DMS53 treated with DMSO at 0.1 percent for 48 hours (cell line): ENCODE measurements at regions not wholly inside any gene's neighbourhood (a gene's known extent, or its start where the extent isn't known, plus 50 kb on each side); places are given as distances from the start of the nearest gene placed in this dataset.
"Not testable (repeated sequence)": the region's sequence is repeated elsewhere in the genome, so short reads cannot be mapped to it uniquely, and the experiment has no call there.

Source experiments
- DNase-seq: peaks from one replicate; lab custom pipeline; 2025; ENCODE audit not compliant: unreplicated experiment; lab: John Stamatoyannopoulos, UW

DNA sequence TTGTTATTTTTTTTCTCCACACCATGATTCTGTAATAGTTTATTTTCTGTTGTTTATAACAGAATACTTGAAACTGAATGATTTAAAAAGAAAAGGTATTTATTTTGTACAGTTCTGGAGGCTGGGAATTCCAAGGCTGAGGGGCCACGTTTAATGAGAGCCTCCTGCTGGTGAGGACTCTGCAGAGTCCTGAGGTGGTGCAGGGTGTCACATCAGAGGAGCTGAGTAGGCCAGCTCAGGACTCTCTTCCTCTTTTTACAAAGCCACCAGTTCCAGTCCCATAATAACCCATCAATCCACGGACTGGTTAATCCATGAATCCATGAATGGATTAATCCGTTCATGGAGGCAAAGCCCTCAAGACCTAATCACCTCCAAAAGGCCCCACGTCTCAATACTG lies 71.6 kb downstream of the TFAP2A start:
- no peak for DNase-seq

DNA sequence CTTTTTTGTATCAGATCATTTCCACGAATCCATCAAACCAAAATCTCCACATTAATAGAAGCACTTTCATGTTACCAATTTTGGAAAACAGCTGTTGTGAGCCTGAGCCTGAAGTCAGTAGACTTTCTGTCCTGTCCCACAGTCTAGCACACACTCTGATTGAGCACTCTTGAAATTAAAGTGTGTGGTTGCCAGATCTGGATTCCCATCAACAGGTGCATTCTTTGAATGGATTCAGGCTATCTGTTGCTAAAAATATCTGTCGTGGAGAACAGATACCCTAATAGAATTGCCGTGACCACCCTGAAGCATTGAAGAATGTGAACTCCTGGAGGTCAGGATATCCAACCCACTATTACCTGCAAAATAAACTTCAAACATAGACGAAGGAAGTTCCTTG lies 73.3 kb downstream of the TFAP2A start:
- DNase-seq, result no peak

DNA sequence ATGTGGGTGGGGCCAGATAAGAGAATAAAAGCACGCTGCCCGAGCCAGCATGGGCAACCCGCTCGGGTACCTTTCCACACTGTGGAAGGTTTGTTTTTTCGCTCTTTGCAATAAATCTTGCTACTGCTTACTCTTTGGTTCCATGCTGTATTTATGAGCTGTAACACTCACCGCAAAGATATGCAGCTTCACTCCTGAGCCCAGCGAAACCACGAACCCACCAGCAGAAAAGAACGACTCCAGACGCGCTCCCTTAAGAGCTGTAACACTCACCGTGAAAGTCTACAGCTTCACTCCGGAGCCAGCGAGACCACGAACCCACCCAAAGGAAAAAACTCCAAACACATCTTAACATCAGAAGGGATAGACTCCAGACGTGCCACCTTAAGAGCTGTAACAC lies 76.7 kb downstream of the TFAP2A start:
- DNase-seq, result no peak

DNA sequence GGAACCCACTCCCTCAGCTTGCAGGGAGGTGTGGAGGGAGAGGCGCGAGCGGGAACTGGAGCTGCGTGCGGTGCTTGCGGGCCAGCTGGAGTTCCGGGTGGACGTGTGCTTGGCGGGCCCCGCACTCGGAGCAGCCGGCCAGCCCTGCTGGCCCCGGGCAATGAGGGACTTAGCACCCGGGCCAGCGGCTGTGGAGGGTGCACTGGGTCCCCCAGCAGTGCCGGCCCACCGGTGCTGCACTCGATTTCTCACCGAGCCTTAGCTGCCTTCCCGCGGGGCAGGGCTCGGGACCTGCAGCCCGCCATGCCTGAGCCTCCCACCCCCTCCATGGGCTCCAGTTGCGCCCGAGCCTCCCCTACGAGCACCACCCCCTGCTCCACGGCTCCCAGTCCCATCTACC lies 77.5 kb downstream of the TFAP2A start:
- not testable (repeated sequence) for DNase-seq

DNA sequence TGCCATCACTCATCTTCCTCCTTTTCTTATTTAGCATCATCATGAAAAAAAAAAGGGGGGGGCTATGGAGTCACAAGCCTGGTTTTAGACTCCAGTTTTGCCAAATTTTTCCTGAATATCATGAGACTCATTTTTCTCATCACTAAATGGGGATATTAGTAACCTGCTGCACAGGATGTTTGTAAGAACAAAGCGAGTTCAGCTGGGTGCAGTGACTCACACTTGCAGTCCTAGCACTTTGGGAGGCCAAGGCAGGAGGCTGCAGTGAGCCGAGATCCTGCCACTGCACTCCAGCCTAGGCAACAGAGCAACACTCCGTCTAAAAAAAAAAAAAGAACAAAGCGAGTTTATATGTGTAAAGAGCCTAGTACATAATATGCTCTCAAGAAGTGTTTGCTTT lies 82.8 kb downstream of the TFAP2A start:
- DNase-seq, result no peak

DNA sequence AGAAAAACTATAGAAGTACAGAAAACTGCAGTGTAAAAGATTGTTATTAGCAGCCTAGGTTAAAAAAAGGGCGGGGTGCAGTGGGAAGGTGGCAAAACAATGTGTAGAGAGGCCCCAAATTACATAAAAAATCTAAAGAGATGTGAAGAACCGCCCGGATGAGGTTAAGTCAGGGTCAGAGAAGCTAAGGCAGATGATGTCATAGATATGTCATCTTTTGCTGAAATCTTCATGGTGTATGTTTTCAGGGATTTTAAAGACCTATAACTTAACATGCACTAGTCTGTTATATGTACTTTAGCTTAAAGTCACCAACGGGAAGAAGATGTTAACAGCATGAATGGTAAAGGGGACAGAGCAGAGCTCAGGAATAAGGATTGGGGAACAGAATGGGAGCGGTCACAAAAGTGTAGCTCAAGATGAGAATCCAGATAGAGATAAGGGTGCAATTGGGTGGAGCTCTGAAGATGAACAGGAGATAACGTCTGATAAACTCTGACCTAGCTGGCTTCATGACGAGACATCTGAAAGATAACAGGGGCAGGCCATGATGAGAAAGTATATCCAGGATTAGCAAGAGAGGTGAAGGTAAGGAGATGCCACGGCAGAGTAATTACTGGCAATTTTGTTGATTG lies 83.4 kb downstream of the TFAP2A start:
- DNase-seq, result no peak

DNA sequence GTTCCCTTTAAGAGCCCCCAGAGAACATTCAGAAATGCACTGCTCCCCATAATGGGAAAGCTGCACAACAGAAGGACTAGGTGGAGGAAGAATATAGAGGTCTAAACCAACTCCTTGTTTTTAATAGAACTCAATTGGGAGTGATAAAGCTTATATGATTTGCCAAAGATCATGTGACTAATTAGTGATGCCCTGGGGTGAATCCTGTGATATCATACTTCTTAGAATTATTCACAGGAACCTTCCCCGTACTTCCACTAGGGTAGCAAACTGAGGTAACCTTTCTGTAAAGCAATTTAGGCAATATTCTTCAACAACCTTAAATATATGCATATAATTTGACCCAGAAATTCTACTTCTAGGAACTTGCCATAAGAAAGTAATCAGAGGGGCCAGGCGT lies 84.4 kb downstream of the TFAP2A start:
- DNase-seq, result no peak

DNA sequence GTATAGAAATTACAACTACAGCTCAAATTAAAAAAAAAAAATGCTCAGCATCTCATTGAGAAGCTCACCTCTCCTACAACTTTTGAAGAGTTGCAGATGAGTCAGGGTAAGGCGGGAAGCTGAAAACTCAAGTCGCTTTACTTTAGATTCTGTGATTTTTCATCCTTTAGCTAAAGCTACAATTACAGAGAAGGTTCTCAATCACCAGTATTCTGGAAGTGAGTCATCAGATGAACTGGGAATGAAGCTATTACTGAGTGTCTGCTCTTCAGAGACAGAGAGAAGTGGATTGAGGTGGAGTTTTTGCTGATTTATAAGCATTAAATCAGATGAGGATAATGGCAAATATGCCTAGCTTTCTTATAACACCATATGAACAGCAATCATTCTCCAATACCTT lies 91.9 kb downstream of the TFAP2A start:
- DNase-seq, result no peak

DNA sequence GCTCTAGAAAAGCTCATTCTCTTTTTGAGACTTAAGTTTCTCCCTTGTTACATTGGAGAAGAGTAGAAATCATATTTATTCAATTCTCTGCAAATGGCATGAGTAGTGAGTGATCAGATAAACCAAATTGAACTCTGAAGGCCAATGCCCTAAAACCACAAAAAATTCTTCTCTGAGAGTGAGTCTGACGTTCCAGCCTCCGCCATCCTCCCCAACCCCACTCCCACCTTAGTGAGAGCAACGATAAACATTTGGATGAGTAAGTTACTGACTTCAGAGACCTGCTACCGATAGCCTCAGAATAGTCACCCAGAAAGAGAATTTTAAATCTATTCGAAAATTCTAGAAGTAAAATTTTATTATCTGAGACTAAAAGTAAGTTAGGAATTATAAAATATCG lies 94.6 kb downstream of the TFAP2A start:
- no peak for DNase-seq

DNA sequence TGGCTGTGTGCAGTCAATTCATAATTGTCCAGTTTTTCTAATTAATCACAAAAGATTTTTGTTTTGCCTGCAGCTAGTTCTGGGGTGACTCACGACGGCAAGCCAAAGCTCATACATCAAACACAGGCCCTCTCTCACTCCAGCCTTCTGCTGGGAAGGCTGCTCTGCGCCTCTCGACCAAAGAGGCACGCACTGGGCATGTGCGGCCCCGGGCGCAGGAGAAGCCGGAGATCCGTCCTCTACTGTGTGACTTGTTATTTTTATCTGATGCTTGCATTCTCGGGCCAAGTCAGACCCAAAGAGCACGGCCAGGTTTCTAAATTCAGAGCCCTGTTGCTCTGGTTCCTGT lies 98.5 kb downstream of the TFAP2A start:
- no peak for DNase-seq

DNA sequence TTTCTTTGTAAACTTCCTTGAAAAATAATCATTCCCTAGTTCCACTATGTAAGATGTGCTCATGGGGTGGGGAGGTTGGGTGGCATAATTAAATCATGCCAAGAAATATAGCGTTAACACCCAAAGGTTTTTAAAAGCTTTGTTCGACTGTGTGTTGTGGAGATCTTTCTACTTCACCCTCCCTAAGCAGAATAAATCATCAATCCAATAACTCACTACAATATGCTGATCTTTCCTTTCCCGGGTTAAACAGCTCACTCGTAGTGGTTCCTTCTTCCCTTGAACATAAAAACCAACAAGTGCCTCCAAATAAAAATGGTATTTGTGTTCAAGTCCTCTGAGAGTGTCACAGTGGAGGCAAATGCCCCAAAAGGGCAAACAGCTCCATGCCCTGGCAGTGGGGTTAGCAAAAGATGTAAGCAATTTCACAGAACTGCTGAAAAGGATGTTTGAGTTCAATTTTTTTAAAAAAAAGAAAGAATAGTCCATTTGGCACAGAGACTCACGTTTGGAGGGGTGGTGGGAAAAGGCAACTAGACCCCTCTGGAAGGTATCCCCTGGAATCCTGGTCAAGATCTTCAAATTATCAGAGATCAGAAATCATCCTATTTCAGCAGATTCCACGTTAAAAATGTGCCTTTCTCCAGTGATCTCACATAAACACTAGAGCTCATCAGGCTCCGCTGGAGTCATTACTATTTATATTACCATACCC lies 99.1 kb downstream of the TFAP2A start:
- DNase-seq, result no peak

DNA sequence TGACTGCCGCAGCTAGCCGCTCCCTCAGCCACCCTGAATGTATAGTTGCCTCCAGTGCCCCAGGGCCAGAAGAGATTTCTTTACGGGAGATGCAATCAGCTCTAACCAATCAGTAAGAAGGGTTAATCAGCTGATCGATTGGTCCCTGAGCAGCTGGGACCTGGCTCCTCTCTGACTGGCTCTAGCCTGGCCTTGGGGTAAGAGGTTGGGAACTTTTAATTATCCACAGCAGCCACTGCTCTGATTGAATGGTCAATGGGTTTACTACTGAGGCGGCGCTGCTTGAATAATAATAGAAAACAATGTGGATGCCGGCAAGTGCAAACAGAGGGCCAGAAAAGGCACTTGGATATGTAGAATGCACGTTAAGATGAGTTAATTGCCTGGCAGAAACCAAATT lies 99.8 kb downstream of the TFAP2A start:
- DNase-seq, result no peak

DNA sequence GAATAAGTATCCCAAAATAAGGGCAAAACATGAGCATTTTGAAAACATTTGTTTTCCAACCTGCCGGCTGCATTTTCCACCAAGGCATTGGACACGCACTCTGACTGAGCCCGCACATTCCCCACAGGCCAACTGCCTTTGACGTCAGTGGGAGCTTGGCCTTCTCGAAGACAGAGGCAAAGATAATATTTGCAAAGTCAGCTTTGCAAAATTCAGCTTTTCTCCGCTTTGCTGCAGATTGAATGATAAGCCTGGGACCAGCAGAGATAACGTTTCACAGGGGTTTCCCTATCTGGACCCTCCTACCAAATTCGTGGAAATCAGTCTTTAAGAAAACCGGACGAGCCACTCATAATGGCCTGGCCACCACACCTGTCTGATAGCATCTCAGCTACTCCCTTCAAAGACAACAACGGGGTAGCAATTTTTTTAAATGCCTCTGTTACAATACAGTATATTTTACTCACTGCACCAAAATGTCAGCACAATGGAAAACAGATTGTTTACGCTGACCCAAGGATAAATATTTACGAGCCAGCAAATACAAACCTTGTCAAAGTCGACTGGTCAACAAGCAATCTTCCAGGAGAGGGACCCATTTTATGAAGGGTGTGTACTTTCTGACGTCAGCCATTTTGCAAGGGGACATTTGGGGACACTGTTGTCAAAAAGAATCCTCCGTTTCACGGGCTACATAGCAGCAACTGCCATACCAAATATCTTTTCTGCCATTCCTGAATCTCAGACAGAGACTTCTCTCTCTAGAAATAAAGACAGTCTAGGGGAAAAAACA lies 100.5 kb downstream of the TFAP2A start:
- DNase-seq, result no peak

DNA sequence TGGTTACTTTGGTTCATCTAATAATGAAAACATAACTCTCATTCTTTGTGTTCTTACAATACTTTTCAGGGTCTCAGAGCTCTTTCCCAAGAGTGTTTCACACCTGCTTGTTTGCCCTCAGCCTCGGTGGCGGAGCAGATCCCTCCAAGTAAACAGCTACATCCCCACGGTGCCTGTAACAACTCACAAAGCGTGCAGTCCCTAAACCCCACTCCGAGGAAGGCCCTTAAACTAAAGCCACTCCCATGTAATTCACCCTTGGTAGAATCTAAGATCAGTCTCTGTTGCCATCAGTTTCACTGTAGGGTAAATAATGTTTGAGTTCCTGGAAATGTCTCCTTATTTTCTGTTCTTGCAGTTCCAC lies 101.1 kb downstream of the TFAP2A start:
- DNase-seq, result no peak

DNA sequence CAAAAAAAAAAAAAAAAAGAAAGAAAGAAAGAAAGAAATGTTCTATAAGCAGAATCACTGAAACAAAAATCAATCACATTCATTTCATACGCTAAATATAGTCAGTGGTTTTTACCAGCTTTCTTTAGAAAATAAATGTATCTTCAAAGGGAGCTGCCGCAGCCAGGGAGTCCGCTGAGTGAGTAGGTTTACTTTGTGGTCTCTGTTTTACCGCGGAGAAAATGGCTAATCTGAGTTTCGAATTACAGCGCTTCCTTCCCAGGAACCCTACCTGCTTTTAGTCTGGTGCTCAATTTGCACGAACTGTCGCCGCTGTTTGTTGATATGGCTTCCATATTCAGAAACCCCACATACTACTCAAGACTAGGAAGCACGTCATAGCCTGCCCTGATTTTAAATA lies 102.4 kb downstream of the TFAP2A start:
- no peak for DNase-seq

DNA sequence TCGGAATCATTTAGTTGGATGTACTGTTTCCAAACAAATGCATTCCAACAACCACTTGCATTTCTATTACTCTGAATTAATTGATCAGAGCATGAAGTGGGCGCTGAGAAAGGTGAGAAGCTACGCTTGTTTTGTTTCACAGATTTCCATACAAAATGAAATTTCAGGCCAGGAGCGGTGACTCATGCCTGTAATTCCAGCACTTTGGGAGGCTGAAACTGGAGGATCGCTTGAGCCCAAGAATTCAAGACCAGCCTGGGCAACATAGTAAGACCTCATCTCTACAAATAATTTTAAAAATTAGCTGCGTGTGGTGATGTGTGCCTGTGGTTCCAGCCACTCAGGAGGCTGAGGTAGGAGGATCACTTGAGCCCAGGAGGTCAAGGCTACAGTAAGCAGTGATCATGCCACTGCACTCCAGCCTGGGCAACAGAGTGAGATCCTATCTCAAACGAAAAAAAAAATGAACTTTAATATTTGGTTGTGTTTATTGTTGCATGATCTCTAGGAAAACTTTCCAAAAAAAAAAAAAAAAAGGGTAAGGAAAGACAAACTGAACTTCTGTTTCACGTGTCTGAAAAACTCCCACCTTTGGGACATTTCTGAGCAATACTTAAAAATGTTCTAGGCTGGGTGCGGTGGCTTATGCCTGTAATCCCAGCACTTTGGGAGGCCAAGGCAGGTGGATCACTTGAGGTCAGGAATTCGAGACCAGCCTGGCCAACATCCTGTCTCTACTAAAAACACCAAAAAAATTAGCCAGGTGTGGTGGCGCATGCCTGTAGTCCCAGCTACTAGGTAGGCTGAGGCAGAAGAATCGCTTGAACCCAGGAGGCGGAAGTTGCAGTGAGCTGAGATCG lies 103.1 kb downstream of the TFAP2A start:
- DNase-seq, result not testable (repeated sequence)

DNA sequence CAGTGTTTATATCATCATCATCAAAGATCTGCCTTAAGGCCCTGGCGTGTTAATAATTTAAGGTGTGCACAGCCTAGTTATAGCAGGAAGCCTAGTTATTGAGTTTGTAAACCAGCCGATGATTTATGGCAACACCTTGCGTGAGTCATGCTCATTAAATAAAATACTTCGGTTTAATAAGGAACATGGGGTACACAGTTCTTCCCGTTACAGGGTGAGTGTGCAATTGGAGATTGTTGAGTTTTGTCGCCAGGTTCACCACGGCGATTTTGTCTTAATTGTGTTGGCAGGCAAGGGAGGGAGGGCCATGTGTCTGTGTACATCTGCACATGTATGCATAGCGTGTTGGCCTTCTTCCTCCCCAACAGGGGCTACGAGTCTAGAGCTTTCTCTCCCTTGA lies 104.0 kb downstream of the TFAP2A start:
- DNase-seq, result no peak

DNA sequence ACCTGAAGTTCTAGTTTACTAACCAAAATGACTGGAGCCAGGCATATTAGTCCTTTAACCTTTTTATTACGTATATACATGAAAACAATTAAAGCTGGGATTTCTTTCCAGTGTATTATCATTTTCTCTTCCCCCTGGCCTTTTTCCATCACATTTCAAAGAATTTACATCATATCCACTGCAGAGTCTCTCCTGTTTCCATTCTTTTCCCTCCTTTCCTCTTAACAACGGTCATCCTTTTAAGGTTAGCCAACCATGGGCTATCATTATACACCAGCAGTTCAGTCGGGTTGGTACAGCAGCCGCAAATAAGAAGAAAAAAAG lies 104.6 kb downstream of the TFAP2A start:
- DNase-seq, result no peak

DNA sequence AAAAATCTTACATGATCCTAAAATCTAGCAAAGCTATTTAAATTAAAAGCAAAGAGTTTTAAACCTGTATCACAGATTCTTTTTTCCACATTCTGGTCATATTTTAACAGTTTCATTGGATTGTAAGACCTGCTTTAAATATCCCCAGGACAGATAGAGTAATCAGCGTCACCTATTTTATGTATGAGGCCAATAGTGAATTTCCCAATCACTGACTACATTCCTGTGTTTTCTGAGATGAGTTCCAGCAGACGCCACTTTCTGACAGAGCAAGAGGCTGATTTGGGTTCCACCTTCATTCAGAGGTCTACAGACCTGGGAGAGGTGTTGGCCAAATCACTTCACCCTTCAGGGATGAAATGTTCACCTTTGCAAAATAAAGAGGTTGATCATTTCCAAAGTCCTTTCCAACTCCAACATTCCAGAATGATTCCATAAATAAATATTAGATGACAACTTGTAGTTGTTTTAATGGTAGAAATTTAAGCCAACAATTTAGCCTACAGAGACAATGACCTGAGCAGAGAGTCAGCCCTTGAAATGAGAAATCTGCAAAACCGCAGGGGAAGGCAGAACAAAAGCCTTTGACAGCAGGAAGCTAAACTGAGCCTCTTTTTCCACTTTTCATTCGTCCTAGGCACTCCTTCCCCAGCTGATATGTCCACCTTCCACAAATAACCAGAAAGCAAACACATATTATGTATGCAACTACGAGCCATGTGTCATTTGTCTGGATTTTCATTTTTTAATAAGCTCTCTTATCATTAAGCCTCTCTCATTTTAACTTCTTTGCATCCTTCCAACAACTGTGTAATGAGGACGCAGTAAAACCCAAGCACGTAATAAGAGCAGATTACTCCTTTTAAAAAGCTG lies 105.2 kb downstream of the TFAP2A start:
- no peak for DNase-seq

DNA sequence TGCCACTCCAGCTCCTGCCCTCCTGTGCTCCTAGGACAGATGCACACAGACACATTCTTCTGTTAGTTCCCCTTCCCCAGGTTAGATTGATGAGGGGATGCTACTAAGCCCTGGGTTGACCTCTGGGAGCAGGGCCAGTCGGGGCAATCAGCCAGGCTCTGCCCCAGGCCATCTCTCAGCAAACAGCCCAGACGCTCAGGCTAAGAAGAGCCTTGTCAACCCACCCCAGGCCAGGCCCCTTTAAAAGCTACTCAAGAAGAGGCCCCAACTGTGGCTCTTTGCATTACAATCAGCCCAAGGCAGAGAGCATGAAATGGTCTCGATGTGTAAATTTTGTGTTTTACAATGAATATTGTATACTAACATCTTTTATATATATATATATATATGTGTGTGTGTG lies 107.4 kb downstream of the TFAP2A start:
- DNase-seq, result no peak

DNA sequence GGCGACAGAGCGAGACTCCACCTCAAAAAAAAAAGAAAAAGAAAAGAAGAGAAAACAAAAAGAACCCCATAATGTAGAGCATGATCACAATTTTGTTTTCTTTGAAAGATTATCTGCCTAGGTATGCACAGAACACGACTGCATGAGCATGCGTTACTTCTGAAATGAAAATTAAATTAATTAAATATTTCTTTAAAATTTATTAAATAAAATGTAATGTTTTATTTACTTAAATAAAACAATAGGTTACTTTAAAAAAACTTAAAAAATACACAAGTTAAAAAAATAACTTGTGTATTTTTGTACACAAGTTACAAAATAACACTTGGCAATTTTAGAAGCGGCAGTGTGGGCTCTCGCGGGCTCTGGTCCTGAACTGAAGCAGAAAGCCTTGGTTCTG lies 107.8 kb downstream of the TFAP2A start:
- DNase-seq, result no peak
